Smooth muscle cell (in vitro differentiated cells): ENCODE measurements at regions not wholly inside any gene's neighbourhood (a gene's known extent, or its start where the extent isn't known, plus 50 kb on each side); places are given as distances from the start of the nearest gene placed in this dataset.

Source experiments
- DNase-seq: peaks from one replicate; lab custom pipeline; 2025; ENCODE audit not compliant: unreplicated experiment; lab: John Stamatoyannopoulos, UW
- H2AFZ ChIP-seq: fragments of 200-600 bp; sonication (generic); 2 replicates; pipeline ENCODE4 v1.6.0; 2016; ENCODE audit warnings: antibody characterized with exemption, low read depth, mild to moderate bottlenecking
- H3F3A ChIP-seq: fragments of 200-600 bp; sonication (generic); 2 replicates; pipeline ENCODE4 v1.6.0; 2017; ENCODE audit warnings: antibody characterized with exemption, low read depth
- H3K27ac ChIP-seq: fragments of 200-600 bp; sonication (generic); 2 replicates; pipeline ENCODE4 v1.5.1; 2016; ENCODE audit warnings: low read depth, mild to moderate bottlenecking
- H3K27me3 ChIP-seq: fragments of 200-600 bp; sonication (generic); 2 replicates; pipeline ENCODE4 v1.6.1; 2016; ENCODE audit warnings: low read depth, mild to moderate bottlenecking
- H3K36me3 ChIP-seq: fragments of 200-600 bp; sonication (generic); 2 replicates; pipeline ENCODE4 v1.5.1; 2016; ENCODE audit warnings: low read depth
- H3K4me1 ChIP-seq: fragments of 200-600 bp; sonication (generic); 2 replicates; pipeline ENCODE4 v1.5.1; 2016; ENCODE audit warnings: low read depth
- H3K4me2 ChIP-seq: fragments of 200-600 bp; sonication (generic); 2 replicates; pipeline ENCODE4 v1.6.0; 2016; ENCODE audit warnings: mild to moderate bottlenecking
- H3K4me3 ChIP-seq: fragments of 200-600 bp; sonication (generic); 2 replicates; pipeline ENCODE4 v1.5.1; 2016; ENCODE audit warnings: mild to moderate bottlenecking
- H3K79me2 ChIP-seq: fragments of 200-600 bp; sonication (generic); 2 replicates; pipeline ENCODE4 v1.6.0; 2016; ENCODE audit warnings: low read depth, mild to moderate bottlenecking
- H3K9ac ChIP-seq: fragments of 200-600 bp; sonication (generic); 2 replicates; pipeline ENCODE4 v1.6.0; 2016; ENCODE audit warnings: low read depth
- H3K9me3 ChIP-seq: fragments of 200-600 bp; sonication (generic); replicated peaks from 2 replicates; pipeline ENCODE4 v1.5.1; 2016; ENCODE audit warnings: low read depth
- H4K20me1 ChIP-seq: fragments of 200-600 bp; sonication (generic); 2 replicates; pipeline ENCODE4 v1.6.0; 2016; ENCODE audit warnings: low read depth
- CTCF ChIP-seq: fragments of 200-600 bp; sonication (generic); IDR thresholded peaks from 2 replicates; pipeline ENCODE4 v1.5.1; 2017; ENCODE audit warnings: borderline replicate concordance, mild to moderate bottlenecking, antibody characterized with exemption; ENCODE audit not compliant: insufficient read depth, poor library complexity, severe bottlenecking
- WGBS: methylation state at CpG from one replicate; pipeline ENCODE4 v1.1.7; 2016; ENCODE audit warnings: low lambda C conversion rate; 5-methylcytosine and 5-hydroxymethylcytosine counted together

- H3K36me3 ChIP-seq: no peaks in the 10 kb centered on the region
- no peak for DNase-seq
- H4K20me1 ChIP-seq: no peaks in the 10 kb centered on the region
Measured at GRCh38 chr1:80778094-80778840, 1022.5 kb upstream of the ADGRL2 start.

GRCh38 chr1:80776266-80776665, 1024.5 kb upstream of the ADGRL2 start:
- no peaks in the 10 kb centered on the region for H3K9me3 ChIP-seq
- no peaks in the 10 kb centered on the region for H3K36me3 ChIP-seq
- H3K4me3 ChIP-seq: no peak overlapping the region
- H4K20me1 ChIP-seq: no peaks in the 10 kb centered on the region
- no peak overlapping the region for H3K9ac ChIP-seq
- H3K27ac ChIP-seq: no peak overlapping the region
- no peaks in the 10 kb centered on the region for H3K4me1 ChIP-seq
- no peak for DNase-seq
- H3K27me3 ChIP-seq: no peaks in the 10 kb centered on the region
- TF ChIP-seq CTCF: no peak
- no peaks in the 10 kb centered on the region for H3K79me2 ChIP-seq
- no peaks in the 10 kb centered on the region for H3F3A ChIP-seq
- no peak overlapping the region for H3K4me2 ChIP-seq
- 95% methylated on average over 2 of the region's 2 CpGs for WGBS
- no peak overlapping the region for H2AFZ ChIP-seq

More at GRCh38 chr1:80778094-80778840, 1022.5 kb upstream of the ADGRL2 start:
- H3K27ac ChIP-seq: no peak overlapping the region
- no peak overlapping the region for H3K4me3 ChIP-seq
- no peak overlapping the region for H3K9ac ChIP-seq
- no peak overlapping the region for H3K4me2 ChIP-seq
- H3K4me1 ChIP-seq: no peaks in the 10 kb centered on the region
- TF ChIP-seq CTCF: no peak
- 96% methylated on average over 12 of the region's 12 CpGs for WGBS
- H3K9me3 ChIP-seq: no peaks in the 10 kb centered on the region
- H3K79me2 ChIP-seq: no peaks in the 10 kb centered on the region
- no peaks in the 10 kb centered on the region for H3K27me3 ChIP-seq
- no peaks in the 10 kb centered on the region for H3F3A ChIP-seq
- no peak overlapping the region for H2AFZ ChIP-seq

GRCh38 chr1:80769208-80769750, 1031.5 kb upstream of the ADGRL2 start:
- Histone ChIP-seq H3K27ac (no peak overlapping the region), H3K9me3 (no peaks in the 10 kb centered on the region), H3K27me3 (no peaks in the 10 kb centered on the region), H3K79me2 (no peaks in the 10 kb centered on the region), H3K36me3 (no peaks in the 10 kb centered on the region), H3F3A (no peaks in the 10 kb centered on the region), H4K20me1 (no peaks in the 10 kb centered on the region), H3K4me3 (no peak overlapping the region), H3K4me2 (no peak overlapping the region), H3K9ac (no peak overlapping the region), H3K4me1 (no peaks in the 10 kb centered on the region), H2AFZ (no peak overlapping the region)
- DNase-seq: no peak
- WGBS: 90% methylated on average over 3 of the region's 3 CpGs
- no peak for TF ChIP-seq CTCF

- Histone ChIP-seq H4K20me1 (no peaks in the 10 kb centered on the region), H3K9me3 (no peaks in the 10 kb centered on the region), H3F3A (no peaks in the 10 kb centered on the region), H2AFZ (no peak overlapping the region), H3K4me2 (no peak overlapping the region), H3K79me2 (no peaks in the 10 kb centered on the region), H3K4me1 (peaks cover 2% of the 10 kb centered on the region), H3K36me3 (no peaks in the 10 kb centered on the region), H3K27me3 (no peaks in the 10 kb centered on the region), H3K4me3 (no peak overlapping the region), H3K9ac (no peak overlapping the region), H3K27ac (no peak overlapping the region)
- DNase-seq: no peak
- TF ChIP-seq CTCF: no peak
- 90% methylated on average over 2 of the region's 2 CpGs for WGBS
Measured at GRCh38 chr1:80767711-80768110, 1033.0 kb upstream of the ADGRL2 start.
